HepG2 (cell line): ENCODE measurements at regions not wholly inside any gene's neighbourhood (a gene's known extent, or its start where the extent isn't known, plus 50 kb on each side); places are given as distances from the start of the nearest gene placed in this dataset.

Source experiments
- ATAC-seq: fragments of 200-7000 bp; cut with Tn5 transposase; 3 replicates; pipeline ENCODE4 v1.9.1; 2020; ENCODE audit warnings: mild to moderate bottlenecking, moderate library complexity
- BruUV-seq: library from RNA; stranded (reverse); fragments of 400-500 nt; replicated peaks from 2 replicates; lab custom pipeline; 2021; lab: Mats Ljungman, UMichigan
- CTCF ChIA-PET: fragments of 300-600 bp; formaldehyde crosslinking; extraction: SDS; loops from one replicate; lab custom pipeline; 2021; ENCODE audit warnings: low total read pairs, inconsistent platforms, low intra/inter-chr PET ratio; lab: Yijun Ruan, JAX
- POLR2A ChIA-PET: fragments of 350-600 bp; sonication (Branson Sonifier 250); formaldehyde crosslinking; loops from one replicate; lab custom pipeline; 2020; ENCODE audit warnings: antibody characterized with exemption, inconsistent platforms; lab: Yijun Ruan, JAX
- DNase-seq: peaks from one replicate; pipeline ENCODE4 v3.0.0-alpha.2; 2015; ENCODE audit warnings: low spot score
- FAIRE-seq: peaks from 3 replicates; lab custom pipeline; 2011; peaks lifted over from hg19 to GRCh38; lab: Jason Lieb, UNC
- H2AFZ ChIP-seq: one replicate; pipeline ENCODE4 v1.6.1; 2011; ENCODE audit warnings: low read length, inconsistent platforms
- H3K27ac ChIP-seq: fragments of 300-600 bp; 3 replicates; pipeline ENCODE4 v1.8.0; 2011; ENCODE audit warnings: mixed run types, mild to moderate bottlenecking, mixed read lengths, low read length, inconsistent platforms; ENCODE audit not compliant: insufficient read depth; ENCODE audit errors: extremely low read length
- H3K27me3 ChIP-seq, 2 experiments: fragments of 200-600 bp in 1 of 2; 2 replicates in 1 of 2; 3 replicates in 1 of 2; pipeline versions ENCODE4 v1.6.0 to v1.8.0; 2011; ENCODE audit warnings: low read length in 2 of 2, mild to moderate bottlenecking in 2 of 2, moderate library complexity in 2 of 2, inconsistent platforms in 1 of 2; ENCODE audit not compliant: insufficient read depth in 2 of 2, control insufficient read depth in 1 of 2
- H3K36me3 ChIP-seq, 2 experiments: fragments of 200-600 bp in 1 of 2; replicated peaks in 1 of 2; 2 replicates in 1 of 2; 3 replicates in 1 of 2; pipeline versions ENCODE4 v1.5.1 to v1.8.0; 2011; ENCODE audit warnings: low read length in 2 of 2, inconsistent platforms in 1 of 2; ENCODE audit not compliant: insufficient read depth in 2 of 2, control insufficient read depth in 1 of 2
- H3K4me1 ChIP-seq: 2 replicates; pipeline ENCODE4 v1.5.1; 2012; ENCODE audit warnings: low read length, inconsistent platforms; ENCODE audit not compliant: insufficient read depth
- H3K4me2 ChIP-seq: 2 replicates; pipeline ENCODE4 v1.6.0; 2011; ENCODE audit warnings: low read depth, low read length, inconsistent platforms
- H3K4me3 ChIP-seq, 3 experiments: fragments of 200-600 bp in 1 of 3; sonication (generic), shearing (Covaris generic) in 1 of 3; replicated peaks in 1 of 3; 2 replicates each; pipeline ENCODE4 v1.5.1; 2011 to 2016; ENCODE audit warnings: low read length in 3 of 3, inconsistent platforms in 2 of 3, low read depth in 2 of 3, mild to moderate bottlenecking in 2 of 3, control low read depth in 1 of 3, mixed read lengths in 1 of 3; ENCODE audit not compliant: insufficient read depth in 1 of 3
- H3K79me2 ChIP-seq: one replicate; pipeline ENCODE4 v1.6.1; 2011; ENCODE audit warnings: low read length, inconsistent platforms; ENCODE audit not compliant: insufficient read depth
- H3K9ac ChIP-seq: 2 replicates; pipeline ENCODE4 v1.6.0; 2011; ENCODE audit warnings: mild to moderate bottlenecking, low read depth, low read length, inconsistent platforms; ENCODE audit not compliant: insufficient read depth
- H3K9me3 ChIP-seq: 2 replicates; pipeline ENCODE4 v1.5.1; 2012; ENCODE audit warnings: mild to moderate bottlenecking, low read length
- H4K20me1 ChIP-seq: 2 replicates; pipeline ENCODE4 v1.6.0; 2011; ENCODE audit warnings: inconsistent platforms, mild to moderate bottlenecking, low read length, moderate library complexity; ENCODE audit not compliant: insufficient read depth
- CREM ChIP-seq, 2 experiments: sonication (generic) in 1 of 2; formaldehyde crosslinking in 1 of 2; IDR thresholded peaks; 2 replicates each; pipeline versions ENCODE4 v1.4.0 to v1.6.1; 2016 to 2020; ENCODE audit warnings: antibody characterized with exemption in 1 of 2, mild to moderate bottlenecking in 1 of 2, missing genetic modification reagents in 1 of 2
- KAT7 ChIP-seq: IDR thresholded peaks from 2 replicates; pipeline ENCODE4 v1.6.1; 2018; ENCODE audit warnings: borderline replicate concordance, missing compliant biosample characterization
- MEIS2 ChIP-seq: sonication (generic); formaldehyde crosslinking; IDR thresholded peaks from 2 replicates; pipeline ENCODE4 v1.9.0; 2021; ENCODE audit warnings: mild to moderate bottlenecking, missing genetic modification reagents
- ONECUT2 ChIP-seq: sonication (generic); formaldehyde crosslinking; IDR thresholded peaks from 2 replicates; pipeline ENCODE4 v1.4.0; 2020; ENCODE audit warnings: missing genetic modification reagents
- RXRA ChIP-seq: sonication (generic); formaldehyde crosslinking; IDR thresholded peaks from 2 replicates; pipeline ENCODE4 v1.5.1; 2020; ENCODE audit warnings: missing genetic modification reagents
- STAG1 ChIP-seq: sonication (generic); formaldehyde crosslinking; IDR thresholded peaks from 2 replicates; pipeline ENCODE4 v1.4.0; 2020; ENCODE audit warnings: missing genetic modification reagents
- STAT5B ChIP-seq: sonication (generic); formaldehyde crosslinking; IDR thresholded peaks from 2 replicates; pipeline ENCODE4 v1.4.0; 2020; ENCODE audit warnings: missing genetic modification reagents
- YY1 ChIP-seq: IDR thresholded peaks from 2 replicates; pipeline ENCODE4 v1.6.1; 2011; ENCODE audit warnings: low read length, low read depth, moderate library complexity, mild to moderate bottlenecking; ENCODE audit not compliant: insufficient read depth, insufficient replicate concordance
- ZNF160 ChIP-seq: sonication (generic); formaldehyde crosslinking; IDR thresholded peaks from 2 replicates; pipeline ENCODE4 v1.8.0; 2022; ENCODE audit warnings: mild to moderate bottlenecking, inconsistent platforms, missing genetic modification reagents
- ZNF207 ChIP-seq: fragments of 450-650 bp; IDR thresholded peaks from 2 replicates; pipeline ENCODE4 v1.6.1; 2016; ENCODE audit warnings: antibody characterized with exemption, borderline replicate concordance
- ZNF710 ChIP-seq: sonication (generic); formaldehyde crosslinking; IDR thresholded peaks from 2 replicates; pipeline ENCODE4 v1.5.0; 2020; ENCODE audit warnings: mild to moderate bottlenecking, missing genetic modification reagents, borderline replicate concordance
- WGBS: methylation state at CpG from one replicate; pipeline ENCODE4 v1.1.6; 2017; ENCODE audit warnings: low lambda C conversion rate; 5-methylcytosine and 5-hydroxymethylcytosine counted together
- in situ Hi-C: cut with HindIII; loops from 2 replicates; pipeline ENCODE4 v1.10.0; 2017; ENCODE audit warnings: low pct_unique_long_range_greater_than_20kb; ENCODE audit not compliant: extremely low pct_ligation_motif_present
- intact Hi-C: fragments of 100-400 bp; cut with micrococcal nuclease; formaldehyde crosslinking; loops from one replicate; pipeline ENCODE4 v1.10.0; 2022; ENCODE audit not compliant: unreplicated experiment
- TF ChIP-seq, protein P1 (sequence below): sonication (generic); formaldehyde crosslinking; IDR thresholded peaks from 2 replicates; pipeline ENCODE4 v1.5.0; 2020; ENCODE audit warnings: mild to moderate bottlenecking, missing genetic modification reagents, moderate library complexity
- TF ChIP-seq, protein P2 (sequence below): sonication (generic); formaldehyde crosslinking; IDR thresholded peaks from 2 replicates; pipeline ENCODE4 v1.9.0; 2022; ENCODE audit warnings: low read depth, missing genetic modification reagents
- TF ChIP-seq, protein P3 (sequence below): IDR thresholded peaks from 2 replicates; pipeline ENCODE4 v1.6.1; 2016; ENCODE audit warnings: mild to moderate bottlenecking

GRCh38 chr9:74281674-74282073 lies 215.5 kb upstream of the RORB start:
- Histone ChIP-seq H4K20me1 (no peaks in the 10 kb centered on the region), H3K9ac (no peak overlapping the region), H3K27ac (no peak overlapping the region), H3K9me3 (no peaks in the 10 kb centered on the region), H3K79me2 (no peaks in the 10 kb centered on the region), H3K4me1 (no peaks in the 10 kb centered on the region), H3K27me3 (no peaks in the 10 kb centered on the region), H3K4me3 (no peak overlapping the region), H3K4me2 (no peak overlapping the region), H3K36me3 (no peaks in the 10 kb centered on the region), H2AFZ (no peak overlapping the region)
- BruUV-seq: no TSS peak
- WGBS: 0% methylated on average over 1 of the region's 1 CpG
- peak; percentile 83 for ATAC-seq
- ChIA-PET CTCF (interaction anchor here (1.5 kb wide), 1 partner anchor 598 kb away, joined by 11 read pairs; no protein-coding TSS in a partner anchor), POLR2A (no interaction called here)
- FAIRE-seq: no peak
- in situ Hi-C loops (loop anchor here (25.0 kb wide), 1 partner anchor 594 kb away; no protein-coding TSS in a partner anchor), intact Hi-C loops (loop anchor here (1.0 kb wide), 2 partner anchors 365 to 597 kb away; no protein-coding TSS in a partner anchor)
- DNase-seq: peak; percentile 18
- TF ChIP-seq ZNF710 (CRISPR knock-in tag) (no peak), STAG1 (CRISPR knock-in tag) (peak; percentile 63), RXRA (no peak), ONECUT2 (no peak), STAT5B (CRISPR knock-in tag) (no peak), KAT7 (CRISPR knock-in tag) (no peak), YY1 (peak; percentile 31), ZNF207 (no peak), CREM (IDR thresholded peaks at IDR 0.05) (no peak), CREM (CRISPR knock-in tag; IDR thresholded peaks at IDR 0.05) (no peak), MEIS2 (no peak), ZNF160 (CRISPR knock-in tag) (no peak)
- TF ChIP-seq, protein P1, sequence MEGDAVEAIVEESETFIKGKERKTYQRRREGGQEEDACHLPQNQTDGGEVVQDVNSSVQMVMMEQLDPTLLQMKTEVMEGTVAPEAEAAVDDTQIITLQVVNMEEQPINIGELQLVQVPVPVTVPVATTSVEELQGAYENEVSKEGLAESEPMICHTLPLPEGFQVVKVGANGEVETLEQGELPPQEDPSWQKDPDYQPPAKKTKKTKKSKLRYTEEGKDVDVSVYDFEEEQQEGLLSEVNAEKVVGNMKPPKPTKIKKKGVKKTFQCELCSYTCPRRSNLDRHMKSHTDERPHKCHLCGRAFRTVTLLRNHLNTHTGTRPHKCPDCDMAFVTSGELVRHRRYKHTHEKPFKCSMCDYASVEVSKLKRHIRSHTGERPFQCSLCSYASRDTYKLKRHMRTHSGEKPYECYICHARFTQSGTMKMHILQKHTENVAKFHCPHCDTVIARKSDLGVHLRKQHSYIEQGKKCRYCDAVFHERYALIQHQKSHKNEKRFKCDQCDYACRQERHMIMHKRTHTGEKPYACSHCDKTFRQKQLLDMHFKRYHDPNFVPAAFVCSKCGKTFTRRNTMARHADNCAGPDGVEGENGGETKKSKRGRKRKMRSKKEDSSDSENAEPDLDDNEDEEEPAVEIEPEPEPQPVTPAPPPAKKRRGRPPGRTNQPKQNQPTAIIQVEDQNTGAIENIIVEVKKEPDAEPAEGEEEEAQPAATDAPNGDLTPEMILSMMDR (CRISPR knock-in tag): peak; percentile 43
- TF ChIP-seq, protein P2, sequence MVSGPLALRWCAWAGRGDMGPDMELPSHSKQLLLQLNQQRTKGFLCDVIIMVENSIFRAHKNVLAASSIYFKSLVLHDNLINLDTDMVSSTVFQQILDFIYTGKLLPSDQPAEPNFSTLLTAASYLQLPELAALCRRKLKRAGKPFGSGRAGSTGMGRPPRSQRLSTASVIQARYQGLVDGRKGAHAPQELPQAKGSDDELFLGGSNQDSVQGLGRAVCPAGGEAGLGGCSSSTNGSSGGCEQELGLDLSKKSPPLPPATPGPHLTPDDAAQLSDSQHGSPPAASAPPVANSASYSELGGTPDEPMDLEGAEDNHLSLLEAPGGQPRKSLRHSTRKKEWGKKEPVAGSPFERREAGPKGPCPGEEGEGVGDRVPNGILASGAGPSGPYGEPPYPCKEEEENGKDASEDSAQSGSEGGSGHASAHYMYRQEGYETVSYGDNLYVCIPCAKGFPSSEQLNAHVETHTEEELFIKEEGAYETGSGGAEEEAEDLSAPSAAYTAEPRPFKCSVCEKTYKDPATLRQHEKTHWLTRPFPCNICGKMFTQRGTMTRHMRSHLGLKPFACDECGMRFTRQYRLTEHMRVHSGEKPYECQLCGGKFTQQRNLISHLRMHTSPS (CRISPR knock-in tag): no peak
- TF ChIP-seq, protein P3, sequence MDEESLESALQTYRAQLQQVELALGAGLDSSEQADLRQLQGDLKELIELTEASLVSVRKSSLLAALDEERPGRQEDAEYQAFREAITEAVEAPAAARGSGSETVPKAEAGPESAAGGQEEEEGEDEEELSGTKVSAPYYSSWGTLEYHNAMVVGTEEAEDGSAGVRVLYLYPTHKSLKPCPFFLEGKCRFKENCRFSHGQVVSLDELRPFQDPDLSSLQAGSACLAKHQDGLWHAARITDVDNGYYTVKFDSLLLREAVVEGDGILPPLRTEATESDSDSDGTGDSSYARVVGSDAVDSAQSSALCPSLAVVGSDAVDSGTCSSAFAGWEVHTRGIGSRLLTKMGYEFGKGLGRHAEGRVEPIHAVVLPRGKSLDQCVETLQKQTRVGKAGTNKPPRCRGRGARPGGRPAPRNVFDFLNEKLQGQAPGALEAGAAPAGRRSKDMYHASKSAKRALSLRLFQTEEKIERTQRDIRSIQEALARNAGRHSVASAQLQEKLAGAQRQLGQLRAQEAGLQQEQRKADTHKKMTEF (CRISPR knock-in tag): no peak
